ENCODE measurements at regions not wholly inside any gene's neighbourhood (a gene's known extent, or its start where the extent isn't known, plus 50 kb on each side); places are given as distances from the start of the nearest gene placed in this dataset.
"Not testable (repeated sequence)": the region's sequence is repeated elsewhere in the genome, so short reads cannot be mapped to it uniquely, and the experiment has no call there.

DNA sequence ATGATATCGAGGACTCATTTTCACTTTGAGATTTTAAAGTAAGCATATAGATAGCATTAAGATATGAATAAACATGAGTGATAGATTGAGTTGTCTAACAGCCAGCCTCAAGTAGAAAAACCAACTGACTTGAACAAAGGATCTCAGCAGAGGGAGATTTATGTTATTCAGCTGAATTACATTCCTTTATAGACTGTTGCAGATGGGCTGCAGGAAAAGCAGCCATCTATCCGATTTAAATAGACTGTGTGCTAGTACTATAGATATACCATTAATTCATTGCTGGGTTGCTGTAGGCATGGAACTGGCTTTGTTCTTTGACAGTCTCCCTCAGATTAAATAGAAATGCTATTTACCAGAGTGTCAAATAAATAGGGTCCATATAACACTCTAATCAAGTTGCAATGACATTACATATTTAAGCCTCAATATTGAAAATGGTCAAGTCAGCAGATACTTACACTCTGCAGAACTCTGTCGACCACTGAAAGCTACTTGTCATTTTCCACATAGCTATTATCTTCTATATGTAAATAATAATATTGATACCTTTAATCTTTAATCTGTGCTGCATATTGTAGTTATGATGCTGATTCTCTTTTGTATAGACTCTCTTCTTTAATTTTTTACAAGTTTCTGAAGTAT is 750.8 kb downstream of the CENPC start:
- Histone ChIP-seq H4K91ac (ENCODE audit: low read depth, low read length) (no peak overlapping the region), H3K79me2 (ENCODE audit: control insufficient read depth, insufficient read depth, low read length, poor library complexity) (no peaks in the 10 kb centered on the region), H3K9ac (ENCODE audit: low read length) (no peak overlapping the region), H3K36me3 (ENCODE audit: control insufficient read depth in 1 of 2, insufficient read depth in 2 of 2, low read length in 2 of 2) (no peaks in the 10 kb centered on the region), H3K18ac (ENCODE audit: low read length) (no peak overlapping the region), H2BK120ac (ENCODE audit: insufficient read depth, low read length, poor library complexity) (no peak overlapping the region), H2BK5ac (ENCODE audit: low read depth, low read length, poor library complexity) (no peak overlapping the region), H2BK12ac (ENCODE audit: low read length) (no peak overlapping the region), H2AFZ (ENCODE audit: insufficient read depth, low read length, poor library complexity) (no peak overlapping the region), H3K23ac (ENCODE audit: low read length) (no peak overlapping the region), H2AK5ac (ENCODE audit: low read length) (no peak overlapping the region), H3K14ac (ENCODE audit: low read length) (no peak overlapping the region), H3K4me1 (ENCODE audit: control insufficient read depth in 1 of 2, insufficient read depth in 2 of 2, low read length in 2 of 2) (no peaks in the 10 kb centered on the region), H3K4me2 (ENCODE audit: low read length) (no peak overlapping the region), H3K9me3 (ENCODE audit: insufficient read depth, low read depth, low read length) (no peaks in the 10 kb centered on the region), H3K27ac (ENCODE audit: low read depth, low read length) (no peak overlapping the region), H4K8ac (ENCODE audit: low read depth, low read length) (no peak overlapping the region), H3K27me3 (ENCODE audit: insufficient read depth, low read length) (no peaks in the 10 kb centered on the region), H4K12ac (ENCODE audit: low read depth, low read length) (no peak overlapping the region), H3K79me1 (ENCODE audit: low read length) (no peaks in the 10 kb centered on the region), H3K4ac (ENCODE audit: low read depth, low read length) (no peak overlapping the region), H3K4me3 (ENCODE audit: low read depth, low read length) (no peak overlapping the region)
- no peak for DNase-seq
- no CpG with 5 or more reads among the region's 3 CpGs for WGBS (ENCODE audit: extremely low coverage, insufficient coverage, insufficient read length)

DNA sequence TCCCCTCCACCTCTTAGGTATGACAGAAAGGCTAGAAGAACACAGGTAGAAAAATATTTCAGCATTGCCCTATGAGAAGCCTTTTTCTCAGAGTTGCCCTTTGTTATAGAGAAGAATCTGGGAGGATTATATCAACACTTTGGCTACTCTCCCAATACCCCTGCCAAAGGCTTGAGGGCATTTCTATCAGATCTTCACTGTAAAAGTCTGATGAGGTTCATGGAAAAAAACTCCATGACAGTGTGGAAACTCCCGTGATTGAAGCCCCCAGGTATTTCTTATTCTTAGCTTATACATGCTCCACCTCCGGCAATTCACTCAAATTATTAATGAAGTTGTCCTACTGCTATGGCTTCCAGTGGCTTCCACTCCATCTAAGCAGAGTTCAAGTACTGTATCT is 753.6 kb downstream of the CENPC start:
- H4K8ac ChIP-seq (ENCODE audit: low read depth, low read length): no peak overlapping the region
- no peaks in the 10 kb centered on the region for H3K36me3 ChIP-seq (ENCODE audit: control insufficient read depth in 1 of 2, insufficient read depth in 2 of 2, low read length in 2 of 2)
- no peaks in the 10 kb centered on the region for H3K79me2 ChIP-seq (ENCODE audit: control insufficient read depth, insufficient read depth, low read length, poor library complexity)
- no peaks in the 10 kb centered on the region for H3K4me1 ChIP-seq (ENCODE audit: control insufficient read depth in 1 of 2, insufficient read depth in 2 of 2, low read length in 2 of 2)
- no peaks in the 10 kb centered on the region for H3K27me3 ChIP-seq (ENCODE audit: insufficient read depth, low read length)
- H4K12ac ChIP-seq (ENCODE audit: low read depth, low read length): no peak overlapping the region
- H3K79me1 ChIP-seq (ENCODE audit: low read length): no peaks in the 10 kb centered on the region
- H3K9me3 ChIP-seq (ENCODE audit: insufficient read depth, low read depth, low read length): no peaks in the 10 kb centered on the region
- no peak overlapping the region for H3K4me3 ChIP-seq (ENCODE audit: low read depth, low read length)
- no peak overlapping the region for H2AK5ac ChIP-seq (ENCODE audit: low read length)
- no peak overlapping the region for H2AFZ ChIP-seq (ENCODE audit: insufficient read depth, low read length, poor library complexity)
- no peak overlapping the region for H3K14ac ChIP-seq (ENCODE audit: low read length)
- H2BK5ac ChIP-seq (ENCODE audit: low read depth, low read length, poor library complexity): no peak overlapping the region
- H2BK120ac ChIP-seq (ENCODE audit: insufficient read depth, low read length, poor library complexity): no peak overlapping the region
- H3K4me2 ChIP-seq (ENCODE audit: low read length): no peak overlapping the region
- no CpG with 5 or more reads among the region's 2 CpGs for WGBS (ENCODE audit: extremely low coverage, insufficient coverage, insufficient read length)
- H2BK12ac ChIP-seq (ENCODE audit: low read length): no peak overlapping the region
- H3K18ac ChIP-seq (ENCODE audit: low read length): no peak overlapping the region
- no peak overlapping the region for H3K4ac ChIP-seq (ENCODE audit: low read depth, low read length)
- no peak overlapping the region for H4K91ac ChIP-seq (ENCODE audit: low read depth, low read length)
- H3K27ac ChIP-seq (ENCODE audit: low read depth, low read length): no peak overlapping the region
- H3K9ac ChIP-seq (ENCODE audit: low read length): no peak overlapping the region
- no peak overlapping the region for H3K23ac ChIP-seq (ENCODE audit: low read length)
- DNase-seq: no peak

DNA sequence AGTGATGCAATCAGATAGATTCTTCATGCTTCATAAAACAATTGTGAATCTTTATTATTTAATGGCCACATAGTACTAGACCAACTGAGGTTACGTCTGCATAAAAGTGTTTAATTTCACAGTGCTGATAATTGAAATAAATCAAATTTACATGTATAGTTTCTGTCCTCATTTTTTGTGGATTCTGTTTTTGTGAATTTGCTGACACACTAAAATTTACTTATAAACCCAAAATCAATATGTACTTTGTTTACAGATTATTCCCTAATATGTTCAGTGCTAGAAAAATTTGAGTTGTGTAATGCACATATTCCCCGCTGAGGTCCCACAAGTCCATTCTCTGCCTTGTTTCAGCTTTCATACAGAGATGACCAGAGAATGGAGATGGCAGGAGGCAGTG is 759.8 kb downstream of the CENPC start:
- no peak overlapping the region for H3K23ac ChIP-seq (ENCODE audit: low read length)
- no peaks in the 10 kb centered on the region for H3K27me3 ChIP-seq (ENCODE audit: insufficient read depth, low read length)
- no peak for DNase-seq
- H4K91ac ChIP-seq (ENCODE audit: low read depth, low read length): no peak overlapping the region
- no peak overlapping the region for H4K8ac ChIP-seq (ENCODE audit: low read depth, low read length)
- H3K4me2 ChIP-seq (ENCODE audit: low read length): no peak overlapping the region
- H2BK12ac ChIP-seq (ENCODE audit: low read length): no peak overlapping the region
- no peak overlapping the region for H3K18ac ChIP-seq (ENCODE audit: low read length)
- no peak overlapping the region for H2AK5ac ChIP-seq (ENCODE audit: low read length)
- H3K9ac ChIP-seq (ENCODE audit: low read length): no peak overlapping the region
- no peak overlapping the region for H3K27ac ChIP-seq (ENCODE audit: low read depth, low read length)
- no peak overlapping the region for H2AFZ ChIP-seq (ENCODE audit: insufficient read depth, low read length, poor library complexity)
- no peaks in the 10 kb centered on the region for H3K79me2 ChIP-seq (ENCODE audit: control insufficient read depth, insufficient read depth, low read length, poor library complexity)
- H3K9me3 ChIP-seq (ENCODE audit: insufficient read depth, low read depth, low read length): peaks cover 2% of the 10 kb centered on the region
- no peak overlapping the region for H3K4ac ChIP-seq (ENCODE audit: low read depth, low read length)
- no peaks in the 10 kb centered on the region for H3K79me1 ChIP-seq (ENCODE audit: low read length)
- H3K4me1 ChIP-seq (ENCODE audit: control insufficient read depth in 1 of 2, insufficient read depth in 2 of 2, low read length in 2 of 2): no peaks in the 10 kb centered on the region
- no peak overlapping the region for H3K14ac ChIP-seq (ENCODE audit: low read length)
- WGBS (ENCODE audit: extremely low coverage, insufficient coverage, insufficient read length): no CpG with 5 or more reads among the region's 2 CpGs
- H4K12ac ChIP-seq (ENCODE audit: low read depth, low read length): no peak overlapping the region
- H2BK120ac ChIP-seq (ENCODE audit: insufficient read depth, low read length, poor library complexity): no peak overlapping the region
- H3K36me3 ChIP-seq (ENCODE audit: control insufficient read depth in 1 of 2, insufficient read depth in 2 of 2, low read length in 2 of 2): no peaks in the 10 kb centered on the region
- no peak overlapping the region for H3K4me3 ChIP-seq (ENCODE audit: low read depth, low read length)
- H2BK5ac ChIP-seq (ENCODE audit: low read depth, low read length, poor library complexity): no peak overlapping the region

DNA sequence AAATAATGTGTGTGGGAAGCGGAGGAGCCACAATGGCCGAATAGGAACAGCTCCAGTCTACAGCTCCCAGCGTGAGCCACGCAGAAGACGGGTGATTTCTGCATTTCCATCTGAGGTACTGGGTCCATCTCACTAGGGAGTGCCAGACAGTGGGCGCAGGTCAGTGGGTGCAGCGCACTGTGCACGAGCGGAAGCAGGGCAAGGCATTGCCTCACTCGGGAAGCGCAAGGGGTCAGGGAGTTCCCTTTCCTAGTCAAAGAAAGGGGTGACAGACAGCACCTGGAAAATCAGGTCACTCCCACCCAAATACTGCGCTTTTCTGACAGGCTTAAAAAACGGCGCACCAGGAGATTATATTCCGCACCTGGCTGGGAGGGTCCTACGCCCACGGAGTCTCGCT is 762.6 kb downstream of the CENPC start:
- not testable (repeated sequence) for H3K9ac ChIP-seq (ENCODE audit: low read length); H3K14ac ChIP-seq (ENCODE audit: low read length); H3K4ac ChIP-seq (ENCODE audit: low read depth, low read length); H3K79me2 ChIP-seq (ENCODE audit: control insufficient read depth, insufficient read depth, low read length, poor library complexity); H3K4me2 ChIP-seq (ENCODE audit: low read length); H3K27me3 ChIP-seq (ENCODE audit: insufficient read depth, low read length); H3K18ac ChIP-seq (ENCODE audit: low read length); H2AFZ ChIP-seq (ENCODE audit: insufficient read depth, low read length, poor library complexity); H3K27ac ChIP-seq (ENCODE audit: low read depth, low read length); H3K36me3 ChIP-seq (ENCODE audit: control insufficient read depth in 1 of 2, insufficient read depth in 2 of 2, low read length in 2 of 2); H2BK120ac ChIP-seq (ENCODE audit: insufficient read depth, low read length, poor library complexity); H2AK5ac ChIP-seq (ENCODE audit: low read length); H3K79me1 ChIP-seq (ENCODE audit: low read length); H4K8ac ChIP-seq (ENCODE audit: low read depth, low read length); H4K91ac ChIP-seq (ENCODE audit: low read depth, low read length); H3K4me3 ChIP-seq (ENCODE audit: low read depth, low read length); H2BK12ac ChIP-seq (ENCODE audit: low read length); DNase-seq; H3K9me3 ChIP-seq (ENCODE audit: insufficient read depth, low read depth, low read length); H3K23ac ChIP-seq (ENCODE audit: low read length); H2BK5ac ChIP-seq (ENCODE audit: low read depth, low read length, poor library complexity); H3K4me1 ChIP-seq (ENCODE audit: control insufficient read depth in 1 of 2, insufficient read depth in 2 of 2, low read length in 2 of 2); H4K12ac ChIP-seq (ENCODE audit: low read depth, low read length)
- WGBS (ENCODE audit: extremely low coverage, insufficient coverage, insufficient read length): no CpG with 5 or more reads among the region's 18 CpGs
